ENCODE measurements at regions not wholly inside any gene's neighbourhood (a gene's known extent, or its start where the extent isn't known, plus 50 kb on each side); places are given as distances from the start of the nearest gene placed in this dataset.
"Not testable (repeated sequence)": the region's sequence is repeated elsewhere in the genome, so short reads cannot be mapped to it uniquely, and the experiment has no call there.

GRCh38 chr16:29300030-29300491, 106.5 kb downstream of the NPIPB11 start (continued):
- TF ChIP-seq MGA (IDR thresholded peaks at IDR 0.05) = peak; percentile 37; the same call in 1 of the 2 replicates
- peak; percentile 64; the same call in 1 of the 2 replicates for TF ChIP-seq VEZF1 (CRISPR knock-in tag; IDR thresholded peaks at IDR 0.05)
- TF ChIP-seq CEBPB (tag; IDR thresholded peaks at IDR 0.05) = peak; percentile 96
- not testable (repeated sequence) for TF ChIP-seq CEBPG (CRISPR knock-in tag; IDR thresholded peaks at IDR 0.05)
- peak; percentile 83 to 85 for TF ChIP-seq CEBPG (tag; conservative IDR thresholded peaks at IDR 0.05 in 1 of 2, IDR thresholded peaks at IDR 0.05 in 1 of 2)

GRCh38 chr16:29298997-29299396, 107.5 kb downstream of the NPIPB11 start:
- CTCF ChIA-PET (ENCODE audit: low intra/inter-chr PET ratio); H3K79me2 ChIP-seq (ENCODE audit: control insufficient read depth, insufficient read depth, low read length); H3K36me3 ChIP-seq (ENCODE audit: control insufficient read depth, insufficient read depth, low read length); H3K9me3 ChIP-seq (replicated peaks; ENCODE audit: control insufficient read depth, insufficient read depth, low read depth, low read length); H3K27ac ChIP-seq (ENCODE audit: extremely low read depth, low read depth, low read length); H3K4me3 ChIP-seq; H3K9me1 ChIP-seq (ENCODE audit: control insufficient read depth, insufficient read depth, low read length); DNase-seq (ENCODE audit: extremely low read depth in 1 of 4, low spot score in 3 of 4); BruUV-seq (replicated peaks); H2AFZ ChIP-seq (ENCODE audit: low read depth, low read length); POLR2A ChIA-PET; H3K9ac ChIP-seq (ENCODE audit: insufficient read depth in 1 of 2, low read depth in 2 of 2, low read length in 2 of 2); in situ Hi-C loops (cut with MboI); H4K20me1 ChIP-seq (replicated peaks; ENCODE audit: control insufficient read depth, insufficient read depth, low read length); H3K4me2 ChIP-seq (ENCODE audit: insufficient read depth, low read length); FAIRE-seq; H3K4me1 ChIP-seq (replicated peaks in 1 of 2; ENCODE audit: control insufficient read depth in 2 of 2, insufficient read depth in 2 of 2, low read length in 2 of 2); intact Hi-C loops (cut with micrococcal nuclease); ATAC-seq: not testable (repeated sequence)
- 20% methylated on average over 1 of the region's 10 CpGs for WGBS (ENCODE audit: insufficient coverage, low coverage, missing lambda C conversion rate)
- H3K27me3 ChIP-seq (ENCODE audit: control insufficient read depth in 2 of 2, insufficient read depth in 2 of 2, low read length in 2 of 2) = peaks cover 0 to 12% of the 10 kb centered on the region in 2 experiments; a peak in 2 of 5 replicates

Data from K562 (cell line).